ENCODE measurements at regions not wholly inside any gene's neighbourhood (a gene's known extent, or its start where the extent isn't known, plus 50 kb on each side); places are given as distances from the start of the nearest gene placed in this dataset.
"Not testable (repeated sequence)": the region's sequence is repeated elsewhere in the genome, so short reads cannot be mapped to it uniquely, and the experiment has no call there.

DNA sequence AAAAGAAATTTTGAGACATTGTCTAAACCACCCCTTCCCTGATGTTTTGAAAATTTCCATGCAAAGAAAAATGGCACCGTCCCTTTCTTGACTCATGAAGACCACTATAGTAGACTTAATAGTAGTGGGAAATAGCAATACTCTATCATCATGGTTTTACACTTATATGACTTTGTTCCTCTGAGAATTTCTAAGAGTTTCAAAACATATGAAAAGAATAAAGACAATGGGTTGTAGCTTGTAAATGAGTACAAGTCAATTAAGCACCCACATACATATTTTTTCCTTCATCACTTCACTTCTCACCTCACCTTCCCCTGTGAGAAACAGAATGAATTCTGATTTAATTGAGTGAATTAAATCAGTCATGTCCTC is 151.7 kb downstream of the LYPLAL1 start:
- Histone ChIP-seq H3K27ac (no peak overlapping the region), H3K4me3 (no peak overlapping the region), H3K36me3 (no peaks in the 10 kb centered on the region), H3K4me1 (ENCODE audit: insufficient read depth) (no peaks in the 10 kb centered on the region), H3K27me3 (no peaks in the 10 kb centered on the region), H3K9me3 (no peaks in the 10 kb centered on the region)
- intact Hi-C loops (cut with DNase I) = no loop called here
- 99 to 100% (median 100%) methylated on average over 1 of the region's 1 CpG for WGBS, 3 donors
- TF ChIP-seq POLR2A (IDR thresholded peaks at IDR 0.05) (no peak), EP300 (IDR thresholded peaks at IDR 0.05) (no peak)
- DNase-seq = no peak

DNA sequence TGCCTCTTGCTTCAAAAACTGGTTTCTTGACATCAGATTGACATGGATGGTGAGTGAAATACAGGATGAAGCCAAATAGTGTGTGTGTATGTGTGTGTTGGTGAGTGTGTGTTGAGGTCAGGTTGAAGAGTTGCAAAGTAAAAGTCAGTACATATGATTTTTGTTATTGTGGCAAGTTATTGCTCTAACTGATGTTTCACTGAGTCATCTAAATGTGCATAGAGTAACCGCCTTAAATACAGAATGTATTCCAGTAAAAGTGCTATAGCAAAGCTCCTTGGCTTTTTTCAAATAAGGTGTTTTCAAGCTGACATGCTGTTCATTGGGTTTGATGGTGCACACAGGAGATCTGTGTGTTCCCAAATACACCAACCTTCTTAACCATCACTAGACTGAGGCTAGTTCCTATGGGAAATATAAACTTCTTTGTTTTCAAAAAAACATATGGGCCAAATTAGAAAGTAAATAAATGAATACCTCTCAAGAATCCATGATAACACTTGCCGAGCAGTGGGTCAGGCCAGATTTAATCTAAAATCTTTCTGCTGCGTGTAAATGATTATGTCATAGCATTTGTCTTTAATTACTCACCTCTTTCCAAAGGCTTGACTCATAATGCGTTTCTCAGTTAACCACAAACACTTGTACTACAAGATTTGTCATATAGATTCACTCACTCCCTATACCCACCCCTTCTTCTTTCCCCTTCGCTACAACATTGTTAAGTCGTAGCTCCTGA is 151.1 kb downstream of the LYPLAL1 start:
- intact Hi-C loops (cut with DNase I) = no loop called here
- TF ChIP-seq EP300 (IDR thresholded peaks at IDR 0.05) (no peak), POLR2A (IDR thresholded peaks at IDR 0.05) (no peak)
- TF ChIP-seq, protein P1, sequence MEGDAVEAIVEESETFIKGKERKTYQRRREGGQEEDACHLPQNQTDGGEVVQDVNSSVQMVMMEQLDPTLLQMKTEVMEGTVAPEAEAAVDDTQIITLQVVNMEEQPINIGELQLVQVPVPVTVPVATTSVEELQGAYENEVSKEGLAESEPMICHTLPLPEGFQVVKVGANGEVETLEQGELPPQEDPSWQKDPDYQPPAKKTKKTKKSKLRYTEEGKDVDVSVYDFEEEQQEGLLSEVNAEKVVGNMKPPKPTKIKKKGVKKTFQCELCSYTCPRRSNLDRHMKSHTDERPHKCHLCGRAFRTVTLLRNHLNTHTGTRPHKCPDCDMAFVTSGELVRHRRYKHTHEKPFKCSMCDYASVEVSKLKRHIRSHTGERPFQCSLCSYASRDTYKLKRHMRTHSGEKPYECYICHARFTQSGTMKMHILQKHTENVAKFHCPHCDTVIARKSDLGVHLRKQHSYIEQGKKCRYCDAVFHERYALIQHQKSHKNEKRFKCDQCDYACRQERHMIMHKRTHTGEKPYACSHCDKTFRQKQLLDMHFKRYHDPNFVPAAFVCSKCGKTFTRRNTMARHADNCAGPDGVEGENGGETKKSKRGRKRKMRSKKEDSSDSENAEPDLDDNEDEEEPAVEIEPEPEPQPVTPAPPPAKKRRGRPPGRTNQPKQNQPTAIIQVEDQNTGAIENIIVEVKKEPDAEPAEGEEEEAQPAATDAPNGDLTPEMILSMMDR (IDR thresholded peaks at IDR 0.05) = no peak
- H3K9me3 ChIP-seq = no peaks in the 10 kb centered on the region
- no peak overlapping the region for H3K4me3 ChIP-seq
- no peak for DNase-seq
- H3K36me3 ChIP-seq = no peaks in the 10 kb centered on the region
- H3K27ac ChIP-seq = no peak overlapping the region
- no peaks in the 10 kb centered on the region for H3K27me3 ChIP-seq
- no peaks in the 10 kb centered on the region for H3K4me1 ChIP-seq (ENCODE audit: insufficient read depth)
- 91 to 95% (median 93%) methylated on average over 6 of the region's 6 CpGs for WGBS, 3 donors

DNA sequence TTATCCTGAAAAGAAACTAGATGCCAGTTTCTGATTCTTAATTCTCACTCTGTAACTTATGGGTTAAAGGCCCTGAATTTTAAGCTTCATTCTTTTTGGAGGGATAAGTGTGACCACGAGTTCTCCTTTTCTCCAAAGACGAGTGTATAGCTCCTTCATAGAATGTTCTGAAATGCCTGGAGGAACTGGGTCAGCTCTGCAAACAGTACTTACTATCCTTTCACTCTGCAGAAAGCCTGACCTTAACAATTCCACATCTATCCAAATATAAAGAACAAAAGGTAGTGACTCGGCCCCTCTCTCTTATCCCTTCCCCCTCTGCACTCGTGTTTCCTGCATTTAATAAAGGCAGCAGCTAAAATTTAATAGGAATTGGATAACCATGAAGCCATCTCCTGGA is 150.5 kb downstream of the LYPLAL1 start:
- no peaks in the 10 kb centered on the region for H3K27me3 ChIP-seq
- H3K9me3 ChIP-seq = no peaks in the 10 kb centered on the region
- 48 to 58% (median 55%) methylated on average over 4 of the region's 4 CpGs for WGBS, 3 donors
- no peak for DNase-seq
- intact Hi-C loops (cut with DNase I) = no loop called here
- no peaks in the 10 kb centered on the region for H3K4me1 ChIP-seq (ENCODE audit: insufficient read depth)
- H3K4me3 ChIP-seq = no peak overlapping the region
- no peak overlapping the region for H3K27ac ChIP-seq
- H3K36me3 ChIP-seq = no peaks in the 10 kb centered on the region
- TF ChIP-seq, protein P1 (IDR thresholded peaks at IDR 0.05) = no peak
- no peak for TF ChIP-seq POLR2A (IDR thresholded peaks at IDR 0.05)
- no peak for TF ChIP-seq EP300 (IDR thresholded peaks at IDR 0.05)

DNA sequence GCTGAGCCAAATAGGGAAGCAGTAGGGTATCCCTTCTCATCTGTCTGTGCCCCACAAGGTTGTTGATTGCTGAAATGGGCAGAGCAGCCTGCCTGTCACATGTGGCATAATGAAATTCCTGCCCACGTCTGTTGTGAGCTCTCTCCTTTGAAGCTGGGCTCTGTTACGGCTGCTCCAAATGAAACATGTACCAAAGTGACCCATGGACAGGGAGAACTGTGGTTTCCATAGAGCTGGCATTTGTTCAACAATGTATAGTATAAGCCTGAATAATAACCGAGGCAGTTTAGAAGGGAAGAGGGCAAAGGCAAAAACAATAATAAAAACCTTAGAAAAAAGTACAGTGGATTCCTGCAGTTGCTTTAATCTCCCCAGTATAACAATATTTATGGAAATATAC is 149.7 kb downstream of the LYPLAL1 start:
- no peak overlapping the region for H3K4me3 ChIP-seq
- DNase-seq = no peak
- H3K27ac ChIP-seq = no peak overlapping the region
- WGBS, 3 donors = 66 to 76% (median 71%) methylated on average over 3 of the region's 3 CpGs
- no peaks in the 10 kb centered on the region for H3K4me1 ChIP-seq (ENCODE audit: insufficient read depth)
- H3K27me3 ChIP-seq = no peaks in the 10 kb centered on the region
- intact Hi-C loops (cut with DNase I) = no loop called here
- no peak for TF ChIP-seq EP300 (IDR thresholded peaks at IDR 0.05)
- H3K9me3 ChIP-seq = no peaks in the 10 kb centered on the region
- H3K36me3 ChIP-seq = no peaks in the 10 kb centered on the region

DNA sequence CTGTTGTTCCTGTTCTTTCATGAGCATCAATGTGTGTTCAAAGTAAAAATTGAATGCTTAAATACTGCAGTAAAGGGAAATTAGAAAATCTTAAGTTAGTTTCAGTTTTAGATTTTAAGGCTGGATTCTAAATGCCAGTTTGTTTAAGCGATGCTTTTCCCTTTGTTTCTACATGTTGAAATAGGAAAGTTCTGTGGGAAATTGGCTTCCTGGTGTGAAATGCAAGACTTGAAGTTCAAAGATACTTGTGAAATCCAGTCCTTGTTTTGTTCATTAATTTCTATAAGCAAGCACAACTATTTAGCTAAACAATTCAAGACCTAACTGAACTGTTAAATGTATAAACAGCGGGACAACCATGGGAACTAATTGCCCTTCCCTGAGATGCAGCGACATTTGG is 149.1 kb downstream of the LYPLAL1 start:
- H3K36me3 ChIP-seq = no peaks in the 10 kb centered on the region
- H3K27ac ChIP-seq = no peak overlapping the region
- intact Hi-C loops (cut with DNase I) = no loop called here
- TF ChIP-seq EP300 (IDR thresholded peaks at IDR 0.05) (no peak), POLR2A (IDR thresholded peaks at IDR 0.05) (no peak)
- TF ChIP-seq, protein P1 (IDR thresholded peaks at IDR 0.05) = no peak
- no peak overlapping the region for H3K4me3 ChIP-seq
- DNase-seq = no peak
- no peaks in the 10 kb centered on the region for H3K27me3 ChIP-seq
- no peaks in the 10 kb centered on the region for H3K4me1 ChIP-seq (ENCODE audit: insufficient read depth)
- 85 to 89% (median 86%) methylated on average over 3 of the region's 3 CpGs for WGBS, 3 donors
- no peaks in the 10 kb centered on the region for H3K9me3 ChIP-seq

DNA sequence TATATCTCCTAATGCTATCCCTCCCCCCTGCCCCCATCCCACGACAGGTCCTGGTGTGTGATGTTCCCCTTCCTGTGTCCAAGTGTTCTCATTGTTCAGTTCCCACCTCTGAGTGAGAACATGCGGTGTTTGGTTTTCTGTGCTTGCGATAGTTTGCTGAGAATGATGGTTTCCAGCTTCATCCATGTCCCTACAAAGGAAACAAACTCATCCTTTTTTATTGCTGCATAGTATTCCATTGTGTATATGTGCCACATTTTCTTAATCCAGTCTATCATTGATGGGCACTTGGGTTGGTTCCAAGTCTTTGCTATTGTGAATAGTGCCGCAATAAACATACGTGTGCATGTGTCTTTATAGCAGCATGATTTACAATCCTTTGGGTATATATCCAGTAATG is 146.9 kb downstream of the LYPLAL1 start:
- 95 to 99% (median 96%) methylated on average over 4 to 5 of the region's 5 CpGs for WGBS, 3 donors
- H3K36me3 ChIP-seq; H3K27me3 ChIP-seq; H3K9me3 ChIP-seq; H3K4me1 ChIP-seq (ENCODE audit: insufficient read depth); intact Hi-C loops (cut with DNase I); H3K27ac ChIP-seq; DNase-seq; H3K4me3 ChIP-seq: not testable (repeated sequence)
